CD4-positive, alpha-beta T cell treated with Interleukin-21 for 1 hour (primary cell): ENCODE measurements at regions not wholly inside any gene's neighbourhood (a gene's known extent, or its start where the extent isn't known, plus 50 kb on each side); places are given as distances from the start of the nearest gene placed in this dataset.
"Not testable (repeated sequence)": the region's sequence is repeated elsewhere in the genome, so short reads cannot be mapped to it uniquely, and the experiment has no call there.

Source experiments
- DNase-seq: peaks from one replicate; pipeline ENCODE4 v3.0.0-alpha.2; 2020

DNA sequence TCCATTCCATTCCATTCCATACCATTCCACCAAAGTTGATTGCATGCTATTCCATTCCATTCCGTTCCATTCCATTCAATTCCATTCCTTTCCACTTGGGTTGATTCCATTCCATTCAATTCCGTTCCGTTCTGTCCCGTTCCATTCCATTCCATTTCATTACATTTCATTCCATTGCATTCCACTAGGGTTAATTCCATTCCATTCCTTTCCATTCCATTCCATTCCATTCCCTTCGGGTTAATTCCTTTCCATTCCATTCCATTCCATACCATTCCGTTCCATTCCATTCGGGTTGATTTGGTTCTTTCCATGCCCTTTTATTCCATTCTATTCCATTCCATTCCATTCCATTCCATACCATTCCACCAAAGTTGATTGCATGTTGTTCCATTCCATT is 131.9 kb downstream of the CWH43 start:
- not testable (repeated sequence) for DNase-seq

DNA sequence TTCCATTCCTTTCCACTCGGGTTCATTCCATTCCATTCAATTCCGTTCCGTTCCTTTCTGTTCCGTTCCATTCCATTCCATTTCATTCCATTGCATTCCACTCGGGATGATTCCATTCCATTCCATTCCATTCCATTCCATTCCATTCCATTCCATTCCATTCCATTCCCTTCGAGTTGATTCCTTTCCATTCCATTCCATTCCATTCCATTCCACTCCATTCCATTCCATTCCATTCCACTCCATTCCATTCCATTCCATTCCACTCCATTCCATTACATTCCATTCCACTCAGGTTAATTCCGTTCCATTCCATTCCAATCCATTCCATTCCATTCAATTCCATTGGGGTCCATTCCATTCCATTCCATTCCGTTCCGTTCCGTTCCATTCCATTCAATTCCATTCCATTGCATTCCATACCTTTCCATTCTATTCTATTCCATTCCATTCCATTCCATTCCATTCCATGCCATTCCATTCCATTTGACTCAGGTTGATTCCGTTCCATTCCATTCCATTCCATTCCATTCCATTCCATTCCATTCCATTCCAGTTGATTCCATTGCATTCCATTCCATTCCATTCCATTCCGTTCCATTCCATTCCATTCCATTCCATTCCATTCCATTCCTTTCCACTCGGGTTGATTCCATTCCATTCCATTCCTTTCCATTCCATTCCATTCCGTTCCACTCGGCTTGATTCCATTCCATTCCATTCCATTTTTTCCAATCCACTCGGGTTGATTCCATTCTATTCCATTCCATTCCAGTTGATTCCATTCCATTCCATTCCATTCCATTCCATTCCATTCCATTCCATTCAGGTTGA is 132.5 kb downstream of the CWH43 start:
- DNase-seq, result not testable (repeated sequence)

DNA sequence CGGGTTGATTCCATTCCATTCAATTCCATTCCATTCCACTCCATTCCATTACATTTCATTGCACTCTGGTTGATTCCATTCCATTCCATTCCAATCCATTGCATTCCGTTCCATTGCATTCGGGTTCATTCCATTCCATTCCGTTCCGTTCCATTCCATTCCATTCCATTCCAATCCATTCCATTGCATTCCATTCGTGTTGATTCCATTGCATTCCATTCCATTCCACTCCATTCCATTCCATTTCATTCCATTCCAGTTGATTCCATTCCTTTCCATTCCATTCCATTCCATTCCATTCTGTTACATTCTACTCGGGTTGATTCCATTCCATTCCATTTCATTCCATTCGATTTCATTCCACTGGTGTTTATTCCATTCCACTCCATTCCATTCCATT is 133.3 kb downstream of the CWH43 start:
- not testable (repeated sequence) for DNase-seq

DNA sequence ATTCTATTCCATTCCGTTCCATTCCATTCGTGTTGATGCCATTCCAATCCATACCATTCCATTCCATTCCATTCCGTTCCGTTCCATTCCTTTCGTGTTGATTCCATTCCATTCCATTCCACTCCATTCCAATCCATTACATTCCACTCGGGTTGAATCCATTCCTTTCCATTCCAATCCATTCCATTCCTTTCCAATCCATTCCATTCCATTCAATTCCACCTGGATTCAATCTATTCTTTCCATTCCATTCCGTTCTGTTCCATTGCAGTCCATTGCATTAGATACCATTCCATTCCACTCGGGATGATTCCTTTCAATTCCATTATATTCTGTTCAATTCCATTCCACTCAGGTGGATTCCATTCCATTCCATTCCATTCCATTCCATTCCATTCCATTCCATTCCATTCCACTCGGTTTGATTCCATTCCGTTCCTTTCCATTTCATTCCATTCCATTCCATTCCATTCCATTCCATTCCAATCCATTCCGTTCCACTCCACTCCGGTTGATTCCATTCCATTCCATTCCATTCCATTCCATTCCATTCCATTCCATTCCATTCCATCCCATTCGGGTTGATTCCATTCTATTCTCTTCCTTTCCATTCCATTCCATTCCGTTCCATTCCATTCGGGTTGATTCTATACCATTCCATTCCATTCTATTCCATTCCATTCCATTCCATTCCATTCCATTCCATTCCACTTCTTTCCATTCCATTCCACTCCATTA is 134.1 kb downstream of the CWH43 start:
- DNase-seq, result peak; percentile 30

DNA sequence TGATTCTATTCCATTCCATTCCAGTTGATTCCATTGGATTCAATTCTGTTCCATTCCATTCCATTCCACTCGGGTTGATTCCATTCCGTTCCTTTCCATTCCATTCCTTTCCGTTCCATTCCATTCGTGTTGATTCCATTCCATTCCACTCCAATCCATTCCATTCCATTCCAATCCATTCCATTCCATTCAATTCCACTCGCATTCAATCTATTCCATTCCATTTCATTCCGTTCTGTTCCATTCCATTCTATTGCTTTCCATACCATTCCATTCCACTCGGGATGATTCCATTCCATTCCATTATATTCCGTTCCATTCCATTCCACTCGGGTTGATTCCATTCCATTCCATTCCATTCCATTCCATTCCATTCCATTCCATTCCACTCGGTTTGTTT is 134.7 kb downstream of the CWH43 start:
- DNase-seq, result peak; percentile 24

DNA sequence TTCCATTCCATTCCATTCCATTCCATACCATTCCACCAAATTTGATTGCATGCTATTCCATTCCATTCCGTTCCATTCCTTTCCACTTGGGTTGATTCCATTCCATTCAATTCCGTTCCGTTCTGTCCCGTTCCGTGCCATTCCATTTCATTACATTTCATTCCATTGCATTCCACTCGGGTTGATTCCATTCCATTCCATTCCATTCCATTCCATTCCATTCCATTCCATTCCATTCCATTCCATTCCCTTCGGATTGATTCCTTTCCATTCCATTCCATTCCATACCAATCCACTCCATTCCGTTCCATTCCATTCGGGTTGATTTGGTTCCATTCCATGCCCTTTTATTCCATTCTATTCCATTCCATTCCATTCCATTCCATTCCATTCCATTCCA is 140.4 kb downstream of the CWH43 start:
- not testable (repeated sequence) for DNase-seq

DNA sequence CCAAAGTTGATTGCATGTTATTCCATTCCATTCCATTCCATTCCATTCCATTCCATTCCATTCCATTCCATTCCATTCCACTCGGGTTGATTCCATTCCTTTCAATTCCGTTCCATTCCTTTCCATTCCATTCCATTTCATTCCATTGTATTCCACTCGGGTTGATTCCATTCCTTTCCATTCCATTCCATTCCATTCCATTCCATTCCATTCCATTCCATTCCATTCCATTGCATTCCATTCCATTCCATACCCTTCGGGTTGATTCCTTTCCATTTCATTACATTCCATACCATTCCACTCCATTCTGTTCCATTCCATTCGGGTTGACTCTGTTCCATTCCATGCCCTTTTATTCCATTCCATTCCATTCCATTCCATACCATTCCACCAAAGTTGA is 140.8 kb downstream of the CWH43 start:
- not testable (repeated sequence) for DNase-seq

DNA sequence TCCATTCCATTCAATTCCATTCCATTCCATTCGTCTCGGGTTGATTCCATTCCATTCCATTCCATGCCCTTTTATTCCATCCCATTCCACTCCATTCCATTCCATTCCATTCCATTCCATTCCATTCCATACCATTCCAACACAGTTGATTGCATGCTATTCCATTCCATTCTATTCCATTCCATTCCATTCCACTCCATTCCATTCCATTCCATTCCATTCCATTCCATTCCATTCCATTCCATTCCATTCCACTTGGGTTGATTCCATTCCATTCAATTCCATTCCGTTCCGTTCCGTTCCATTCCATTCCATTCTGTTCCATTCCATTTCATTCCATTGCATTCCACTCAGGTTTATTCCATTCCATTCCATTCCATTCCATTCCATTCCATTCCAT is 143.3 kb downstream of the CWH43 start:
- not testable (repeated sequence) for DNase-seq

DNA sequence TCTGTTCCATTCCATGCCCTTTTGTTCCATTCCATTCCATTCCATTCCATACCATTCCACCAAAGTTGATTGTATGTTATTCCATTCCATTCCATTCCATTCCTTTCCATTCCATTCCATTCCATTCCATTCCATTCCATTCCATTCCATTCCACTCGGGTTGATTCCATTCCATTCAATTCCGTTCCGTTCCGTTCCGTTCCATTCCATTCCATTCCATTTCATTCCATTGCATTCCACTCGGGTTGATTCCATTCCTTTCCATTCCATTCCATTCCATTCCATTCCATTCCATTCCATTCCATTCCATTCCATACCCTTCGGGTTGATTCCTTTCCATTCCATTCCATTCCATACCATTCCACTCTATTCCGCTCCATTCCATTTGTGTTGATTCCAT is 143.8 kb downstream of the CWH43 start:
- DNase-seq, result not testable (repeated sequence)

DNA sequence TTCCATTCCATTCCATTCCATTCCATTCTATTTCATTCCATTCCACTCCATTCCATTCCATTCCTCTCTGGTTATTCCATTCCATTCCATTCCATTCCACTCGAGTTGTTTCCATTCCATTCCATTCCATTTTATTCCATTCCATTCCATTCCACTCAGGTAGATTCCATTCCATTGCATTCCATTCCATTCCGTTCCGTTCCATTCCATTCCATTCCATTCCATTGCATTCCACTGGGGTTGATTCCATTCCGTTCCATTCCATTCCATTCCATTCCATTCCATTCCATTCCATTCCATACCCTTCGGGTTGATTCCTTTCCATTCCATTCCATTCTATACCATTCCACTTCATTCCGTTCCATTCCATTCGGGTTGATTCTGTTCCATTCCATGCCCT is 144.6 kb downstream of the CWH43 start:
- DNase-seq, result not testable (repeated sequence)

DNA sequence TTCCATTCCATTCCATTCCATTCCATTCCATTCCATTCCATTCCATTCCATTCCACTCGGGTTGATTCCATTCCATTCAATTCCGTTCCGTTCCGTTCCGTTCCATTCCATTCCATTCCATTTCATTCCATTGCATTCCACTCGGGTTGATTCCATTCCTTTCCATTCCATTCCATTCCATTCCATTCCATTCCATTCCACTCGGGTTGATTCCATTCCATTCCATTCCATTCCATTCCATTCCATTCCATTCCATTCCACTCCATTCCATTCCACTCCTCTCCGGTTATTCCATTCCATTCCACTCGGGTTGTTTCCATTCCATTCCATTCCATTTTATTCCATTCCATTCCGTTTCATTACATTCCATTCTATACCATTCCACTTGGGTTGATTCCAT is 151.0 kb downstream of the CWH43 start:
- DNase-seq, result not testable (repeated sequence)

DNA sequence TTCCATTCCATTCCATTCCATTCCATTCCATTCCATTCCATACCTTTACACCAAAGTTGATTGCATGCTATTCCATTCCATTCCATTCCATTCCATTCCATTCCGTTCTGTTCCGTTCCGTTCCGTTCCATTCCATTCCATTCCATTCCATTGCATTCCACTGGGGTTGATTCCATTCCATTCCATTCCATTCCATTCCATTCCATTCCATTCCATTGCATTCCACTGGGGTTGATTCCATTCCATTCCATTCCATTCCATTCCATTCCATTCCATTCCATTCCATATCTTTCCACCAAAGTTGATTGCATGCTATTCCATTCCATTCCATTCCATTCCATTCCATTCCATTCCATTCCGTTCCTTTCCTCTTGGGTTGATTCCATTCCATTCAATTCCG is 151.9 kb downstream of the CWH43 start:
- DNase-seq, result not testable (repeated sequence)

DNA sequence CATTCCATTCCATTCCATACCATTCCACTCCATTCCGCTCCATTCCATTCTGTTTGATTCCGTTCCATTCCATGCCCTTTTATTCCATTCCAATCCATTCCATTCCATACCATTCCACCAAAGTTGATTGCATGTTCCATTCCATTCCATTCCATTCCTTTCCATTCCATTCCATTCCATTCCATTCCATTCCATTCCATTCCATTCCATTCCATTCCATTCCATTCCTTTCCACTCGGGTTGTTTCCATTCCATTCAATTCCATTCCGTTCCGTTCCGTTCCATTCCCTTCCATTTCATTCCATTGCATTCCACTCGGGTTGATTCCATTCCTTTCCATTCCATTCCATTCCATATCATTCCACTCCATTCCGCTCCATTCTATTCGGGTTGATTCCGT is 152.7 kb downstream of the CWH43 start:
- DNase-seq, result not testable (repeated sequence)

DNA sequence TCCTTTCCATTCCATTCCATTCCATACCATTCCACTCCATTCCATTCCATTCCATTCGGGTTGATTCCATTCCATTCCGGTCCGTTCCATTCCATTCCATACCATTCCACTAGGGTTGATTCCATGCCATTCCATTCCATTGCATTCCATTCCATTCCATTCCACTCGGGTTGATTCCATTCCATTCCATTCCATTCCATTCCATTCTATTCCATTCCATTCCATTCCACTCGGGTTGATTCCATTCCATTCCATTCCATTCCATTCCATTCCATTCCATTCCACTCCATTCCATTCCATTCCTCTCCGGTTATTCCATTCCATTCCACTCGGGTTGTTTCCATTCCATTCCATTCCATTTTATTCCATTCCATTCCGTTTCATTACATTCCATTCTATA is 153.4 kb downstream of the CWH43 start:
- DNase-seq, result not testable (repeated sequence)

DNA sequence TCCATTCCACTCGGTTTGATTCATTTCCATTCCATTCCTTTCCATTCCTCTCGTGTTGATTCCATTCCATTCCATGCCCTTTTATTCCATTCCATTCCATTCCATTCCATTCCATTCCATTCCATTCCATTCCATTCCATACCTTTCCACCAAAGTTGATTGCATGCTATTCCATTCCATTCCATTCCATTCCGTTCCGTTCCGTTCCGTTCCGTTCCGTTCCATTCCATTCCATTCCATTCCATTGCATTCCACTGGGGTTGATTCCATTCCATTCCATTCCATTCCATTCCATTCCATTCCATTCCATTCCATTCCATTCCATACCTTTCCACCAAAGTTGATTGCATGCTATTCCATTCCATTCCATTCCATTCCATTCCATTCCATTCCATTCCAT is 154.3 kb downstream of the CWH43 start:
- DNase-seq, result not testable (repeated sequence)

DNA sequence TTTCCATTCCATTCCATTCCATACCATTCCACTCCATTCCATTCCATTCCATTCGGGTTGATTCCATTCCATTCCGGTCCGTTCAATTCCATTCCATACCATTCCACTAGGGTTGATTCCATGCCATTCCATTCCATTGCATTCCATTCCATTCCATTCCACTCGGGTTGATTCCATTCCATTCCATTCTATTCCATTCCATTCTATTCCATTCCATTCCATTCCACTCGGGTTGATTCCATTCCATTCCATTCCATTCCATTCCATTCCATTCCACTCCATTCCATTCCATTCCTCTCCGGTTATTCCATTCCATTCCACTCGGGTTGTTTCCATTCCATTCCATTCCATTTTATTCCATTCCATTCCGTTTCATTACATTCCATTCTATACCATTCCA is 155.9 kb downstream of the CWH43 start:
- not testable (repeated sequence) for DNase-seq

DNA sequence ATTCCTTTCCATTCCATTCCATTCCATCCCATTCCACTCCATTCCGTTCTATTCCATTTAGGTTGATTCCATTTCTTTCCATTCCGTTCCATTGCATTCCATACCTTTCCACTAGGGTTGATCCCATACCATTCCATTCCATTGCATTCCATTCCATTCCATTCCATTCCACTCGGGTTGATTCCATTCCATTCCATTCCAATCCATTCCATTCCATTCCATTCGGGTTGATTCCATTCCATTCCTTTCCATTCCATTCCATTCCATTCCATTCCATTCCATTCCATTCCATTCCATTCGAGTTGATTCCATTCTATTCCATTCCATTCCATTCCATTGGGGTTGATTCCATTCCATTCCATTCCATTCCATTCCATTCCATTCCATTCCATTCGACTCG is 161.1 kb downstream of the CWH43 start:
- DNase-seq, result not testable (repeated sequence)

DNA sequence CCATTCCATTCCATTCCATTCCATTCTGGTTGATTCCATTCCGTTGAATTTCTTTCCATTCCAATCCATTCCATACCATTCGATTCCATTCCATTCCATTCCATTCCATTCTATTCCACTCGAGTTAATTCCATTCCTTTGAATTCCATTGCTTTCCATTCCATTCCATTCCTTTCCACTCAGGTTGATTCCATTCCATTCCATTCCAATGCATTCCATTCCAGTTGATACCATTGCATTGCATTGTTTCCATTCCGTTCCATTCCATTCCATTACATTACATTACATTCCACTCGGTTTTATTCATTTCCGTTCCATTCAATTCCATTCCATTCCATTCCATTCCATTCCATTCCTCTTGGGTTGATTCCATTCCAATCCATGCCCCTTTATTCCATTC is 161.5 kb downstream of the CWH43 start:
- not testable (repeated sequence) for DNase-seq

DNA sequence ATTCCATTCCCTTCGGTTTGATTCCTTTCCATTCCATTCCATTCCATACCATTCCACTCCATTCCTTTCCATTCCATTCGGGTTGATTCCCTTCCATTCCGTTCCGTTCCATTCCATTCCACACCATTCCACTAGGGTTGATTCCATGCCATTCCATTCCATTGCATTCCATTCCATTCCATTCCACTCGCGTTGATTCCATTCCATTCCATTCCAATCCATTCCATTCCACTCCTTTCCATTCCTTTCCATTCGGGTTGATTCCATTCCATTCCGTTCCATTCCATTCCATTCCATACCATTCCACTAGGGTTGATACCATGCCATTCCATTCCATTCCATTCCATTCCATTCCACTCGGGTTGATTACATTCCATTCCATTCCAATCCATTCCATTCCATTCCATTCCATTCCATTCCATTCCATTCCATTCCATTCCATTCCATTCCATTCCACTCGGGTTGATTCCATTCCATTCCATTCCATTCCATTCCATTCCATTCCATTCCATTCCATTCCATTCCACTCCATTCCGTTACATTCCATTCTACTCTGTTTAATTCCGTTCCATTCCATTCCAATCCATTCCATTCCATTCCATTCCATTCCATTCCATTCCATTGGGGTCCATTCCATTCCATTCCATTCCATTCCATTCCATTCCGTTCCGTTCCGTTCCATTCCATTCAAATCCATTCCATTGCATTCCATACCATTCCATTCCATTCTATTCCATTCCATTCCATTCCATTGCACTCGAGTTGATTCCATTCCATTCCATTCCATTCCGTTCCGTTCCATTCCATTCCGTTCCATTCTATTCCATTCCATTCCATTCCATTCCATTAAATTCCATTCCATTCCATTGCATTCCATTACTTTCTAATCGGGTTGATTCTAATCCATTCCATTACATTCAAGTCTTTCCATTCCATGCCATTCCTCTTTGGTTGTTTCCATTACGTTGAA is 163.2 kb downstream of the CWH43 start:
- not testable (repeated sequence) for DNase-seq

DNA sequence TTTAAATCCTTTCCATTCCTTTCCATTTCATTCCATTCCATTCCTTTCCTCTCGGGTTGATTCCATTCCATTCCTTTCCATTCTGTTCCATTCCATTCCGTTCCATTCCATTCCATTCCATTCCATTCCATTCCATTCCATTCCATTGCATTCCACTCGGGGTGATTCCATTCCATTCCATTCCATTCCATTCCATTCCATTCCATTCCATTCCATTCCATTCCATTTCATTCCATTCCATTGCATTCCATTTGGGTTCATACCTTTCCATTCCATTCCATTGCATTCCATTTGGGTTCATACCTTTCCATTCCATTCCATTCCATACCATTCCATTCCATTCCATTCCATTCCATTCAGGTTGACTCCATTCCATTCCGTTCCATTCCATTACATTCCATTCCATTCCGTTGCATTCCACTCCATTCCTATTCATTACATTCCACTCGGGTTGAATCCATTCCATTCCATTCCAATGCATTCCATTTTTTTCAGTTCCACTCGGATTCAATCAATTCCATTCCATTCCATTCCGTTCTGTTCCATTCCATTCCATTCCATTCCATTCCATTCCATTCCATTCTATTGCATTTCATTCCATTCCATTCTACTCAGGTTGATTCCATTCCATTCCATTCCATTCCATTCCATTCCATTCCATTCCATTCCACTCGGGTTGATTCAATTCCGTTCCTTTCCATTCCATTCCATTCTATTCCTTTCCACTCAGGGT is 164.4 kb downstream of the CWH43 start:
- not testable (repeated sequence) for DNase-seq

DNA sequence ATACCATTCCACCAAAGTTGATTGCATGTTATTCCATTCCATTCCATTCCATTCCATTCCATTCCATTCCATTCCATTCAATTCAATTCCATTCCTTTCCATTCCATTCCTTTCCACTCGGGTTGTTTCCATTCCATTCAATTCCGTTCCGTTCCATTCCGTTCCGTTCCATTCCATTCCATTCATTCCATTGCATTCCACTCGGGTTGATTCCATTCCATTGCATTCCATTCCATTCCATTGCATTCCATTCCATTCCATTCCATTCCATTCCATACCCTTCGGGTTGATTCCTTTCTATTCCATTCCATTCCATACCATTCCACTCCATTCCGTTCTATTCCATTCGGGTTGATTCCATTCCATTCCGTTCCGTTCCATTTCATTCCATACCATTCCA is 166.9 kb downstream of the CWH43 start:
- not testable (repeated sequence) for DNase-seq
